HTR-8/SVneo (cell line): ENCODE measurements at regions not wholly inside any gene's neighbourhood (a gene's known extent, or its start where the extent isn't known, plus 50 kb on each side); places are given as distances from the start of the nearest gene placed in this dataset.
"Not testable (repeated sequence)": the region's sequence is repeated elsewhere in the genome, so short reads cannot be mapped to it uniquely, and the experiment has no call there.

Experiments
- DNase-seq: peaks from one replicate; pipeline ENCODE4 v3.0.0; 2011; ENCODE audit warnings: low spot score, mixed read lengths; ENCODE audit not compliant: insufficient read length
- FAIRE-seq: peaks from 2 replicates; lab custom pipeline; 2011; peaks lifted over from hg19 to GRCh38; lab: Jason Lieb, UNC

- FAIRE-seq: no peak
- no peak for DNase-seq
Measured at GRCh38 chr1:14318830-14319229, 279.7 kb upstream of the KAZN start.

GRCh38 chr1:14320518-14320917 lies 278.0 kb upstream of the KAZN start:
- DNase-seq (no peak), FAIRE-seq (no peak)

- DNase-seq (no peak), FAIRE-seq (no peak)
Measured at GRCh38 chr1:14320986-14321385, 277.5 kb upstream of the KAZN start.

GRCh38 chr1:14321422-14321821 lies 277.1 kb upstream of the KAZN start:
- FAIRE-seq: no peak

GRCh38 chr1:14323568-14324247 lies 274.8 kb upstream of the KAZN start:
- no peak for DNase-seq
- FAIRE-seq: no peak

More at GRCh38 chr1:14321422-14321821, 277.1 kb upstream of the KAZN start:
- DNase-seq: no peak

- no peak for DNase-seq
- FAIRE-seq: no peak
Measured at GRCh38 chr1:14324248-14324630, 274.2 kb upstream of the KAZN start.

GRCh38 chr1:14326857-14327256 lies 271.6 kb upstream of the KAZN start:
- no peak for FAIRE-seq

GRCh38 chr1:14328685-14329084 lies 269.8 kb upstream of the KAZN start:
- FAIRE-seq: no peak
- no peak for DNase-seq

More at GRCh38 chr1:14326857-14327256, 271.6 kb upstream of the KAZN start:
- no peak for DNase-seq

- FAIRE-seq: no peak
- DNase-seq: no peak
Measured at GRCh38 chr1:14332158-14332557, 266.3 kb upstream of the KAZN start.

GRCh38 chr1:14334336-14335176 lies 263.9 kb upstream of the KAZN start:
- FAIRE-seq: no peak

GRCh38 chr1:14338509-14338908 lies 260.0 kb upstream of the KAZN start:
- DNase-seq: no peak
- no peak for FAIRE-seq

More at GRCh38 chr1:14334336-14335176, 263.9 kb upstream of the KAZN start:
- DNase-seq: no peak

GRCh38 chr1:14339288-14339687 lies 259.2 kb upstream of the KAZN start:
- FAIRE-seq (no peak), DNase-seq (no peak)

GRCh38 chr1:14340002-14340785 lies 258.3 kb upstream of the KAZN start:
- DNase-seq (no peak), FAIRE-seq (no peak)

- no peak for FAIRE-seq
Measured at GRCh38 chr1:14341147-14341546, 257.3 kb upstream of the KAZN start.

GRCh38 chr1:14345946-14346550 lies 252.4 kb upstream of the KAZN start:
- FAIRE-seq (no peak), DNase-seq (no peak)

More at GRCh38 chr1:14341147-14341546, 257.3 kb upstream of the KAZN start:
- no peak for DNase-seq

- FAIRE-seq (no peak), DNase-seq (no peak)
Measured at GRCh38 chr1:14347186-14347585, 251.3 kb upstream of the KAZN start.

GRCh38 chr1:14347776-14348175 lies 250.7 kb upstream of the KAZN start:
- DNase-seq (no peak), FAIRE-seq (no peak)

GRCh38 chr1:14350197-14350596 lies 248.3 kb upstream of the KAZN start:
- no peak for DNase-seq
- FAIRE-seq: no peak

GRCh38 chr1:14352897-14353296 lies 245.6 kb upstream of the KAZN start:
- FAIRE-seq (no peak), DNase-seq (no peak)

- not testable (repeated sequence) for DNase-seq, FAIRE-seq
Measured at GRCh38 chr1:14361005-14361404, 237.5 kb upstream of the KAZN start.
